ENCODE measurements at regions not wholly inside any gene's neighbourhood (a gene's known extent, or its start where the extent isn't known, plus 50 kb on each side); places are given as distances from the start of the nearest gene placed in this dataset.

DNA sequence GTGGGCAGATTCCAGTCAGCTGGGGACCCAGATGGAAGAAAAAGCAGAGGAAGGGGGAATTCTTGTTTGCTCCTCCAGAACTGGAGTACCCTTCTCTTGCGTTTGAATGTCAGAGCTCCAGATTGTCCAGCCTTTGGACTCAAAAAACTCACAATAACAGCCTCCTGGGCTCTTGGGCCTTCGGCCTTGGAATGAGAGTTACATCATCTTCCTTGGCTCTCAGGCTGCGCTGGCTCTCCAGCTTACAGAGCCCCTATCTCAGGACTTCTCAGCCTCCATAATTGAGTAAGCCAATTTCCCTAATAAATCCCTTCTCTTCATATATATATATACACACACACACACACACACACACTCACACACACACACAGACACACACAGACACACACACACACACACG is 1215.7 kb upstream of the SLC10A2 start:
- TF ChIP-seq, protein P1, sequence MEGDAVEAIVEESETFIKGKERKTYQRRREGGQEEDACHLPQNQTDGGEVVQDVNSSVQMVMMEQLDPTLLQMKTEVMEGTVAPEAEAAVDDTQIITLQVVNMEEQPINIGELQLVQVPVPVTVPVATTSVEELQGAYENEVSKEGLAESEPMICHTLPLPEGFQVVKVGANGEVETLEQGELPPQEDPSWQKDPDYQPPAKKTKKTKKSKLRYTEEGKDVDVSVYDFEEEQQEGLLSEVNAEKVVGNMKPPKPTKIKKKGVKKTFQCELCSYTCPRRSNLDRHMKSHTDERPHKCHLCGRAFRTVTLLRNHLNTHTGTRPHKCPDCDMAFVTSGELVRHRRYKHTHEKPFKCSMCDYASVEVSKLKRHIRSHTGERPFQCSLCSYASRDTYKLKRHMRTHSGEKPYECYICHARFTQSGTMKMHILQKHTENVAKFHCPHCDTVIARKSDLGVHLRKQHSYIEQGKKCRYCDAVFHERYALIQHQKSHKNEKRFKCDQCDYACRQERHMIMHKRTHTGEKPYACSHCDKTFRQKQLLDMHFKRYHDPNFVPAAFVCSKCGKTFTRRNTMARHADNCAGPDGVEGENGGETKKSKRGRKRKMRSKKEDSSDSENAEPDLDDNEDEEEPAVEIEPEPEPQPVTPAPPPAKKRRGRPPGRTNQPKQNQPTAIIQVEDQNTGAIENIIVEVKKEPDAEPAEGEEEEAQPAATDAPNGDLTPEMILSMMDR (IDR thresholded peaks at IDR 0.05), result no peak

DNA sequence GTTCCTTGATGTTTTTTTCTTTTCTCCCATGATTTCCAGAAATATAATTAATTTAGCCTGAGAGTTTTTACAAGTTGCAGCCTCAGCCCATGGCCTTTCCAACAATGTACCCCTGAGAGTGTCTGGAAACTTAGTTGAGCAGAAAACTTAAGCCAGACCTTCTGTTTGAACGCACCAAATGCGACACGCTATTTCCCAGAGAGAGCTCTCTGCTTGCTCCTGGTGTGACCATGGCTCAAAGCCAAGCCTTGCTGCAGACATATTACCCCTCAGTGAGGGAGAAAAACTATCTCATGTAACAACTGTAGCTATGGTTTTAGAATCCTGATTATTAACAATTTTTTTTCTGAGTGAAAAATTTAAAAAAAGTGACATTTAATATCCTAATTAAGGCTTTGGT is 1204.5 kb upstream of the SLC10A2 start:
- TF ChIP-seq, protein P1 (IDR thresholded peaks at IDR 0.05), result no peak

DNA sequence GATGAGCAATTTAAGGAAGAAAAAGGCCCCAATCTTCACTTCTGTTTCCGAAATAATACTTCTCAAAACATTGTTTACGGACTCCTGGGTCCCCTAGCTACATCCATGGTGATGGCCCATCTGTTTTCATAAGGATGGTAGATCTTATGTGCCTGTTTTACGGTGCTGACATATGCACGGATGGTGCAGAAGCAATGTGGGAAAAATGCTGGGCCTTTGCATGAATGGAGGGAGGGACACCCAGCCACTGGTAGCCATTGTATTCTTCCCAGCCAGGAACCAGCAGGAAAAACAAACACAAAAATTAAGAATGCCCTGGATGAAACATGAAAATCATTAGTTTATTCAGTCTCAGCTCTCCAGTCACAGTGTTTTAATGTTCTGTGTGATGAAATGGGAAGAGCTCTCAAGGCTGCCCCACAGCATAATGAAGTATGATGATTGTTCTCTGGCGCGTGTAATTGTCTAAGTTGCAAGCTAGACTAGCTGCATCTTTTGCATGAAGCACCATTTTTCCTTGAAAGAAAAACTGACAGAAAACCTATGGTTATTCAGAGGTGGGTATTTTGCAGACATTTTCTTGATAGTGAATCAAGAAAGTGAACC is 1201.1 kb upstream of the SLC10A2 start:
- TF ChIP-seq, protein P1 (IDR thresholded peaks at IDR 0.05), result no peak

DNA sequence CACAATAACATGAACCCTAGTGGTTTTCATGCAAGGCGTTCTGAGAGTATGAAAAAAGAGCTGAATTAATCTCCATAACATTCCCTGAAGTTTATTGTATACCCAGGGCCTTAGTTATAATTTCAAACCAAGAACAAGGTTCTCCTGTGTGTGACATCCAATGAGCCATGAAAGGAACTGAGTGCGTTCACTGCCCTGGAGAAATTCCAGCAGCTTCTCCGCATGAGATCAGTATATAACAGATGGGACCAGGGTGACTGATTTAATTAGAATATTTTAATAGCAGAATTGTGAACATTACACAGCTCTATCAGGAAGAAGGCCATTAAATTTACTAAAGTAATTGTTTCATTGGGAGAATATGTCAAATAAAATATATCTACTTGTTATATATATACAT is 1190.5 kb upstream of the SLC10A2 start:
- TF ChIP-seq, protein P1 (IDR thresholded peaks at IDR 0.05), result no peak

DNA sequence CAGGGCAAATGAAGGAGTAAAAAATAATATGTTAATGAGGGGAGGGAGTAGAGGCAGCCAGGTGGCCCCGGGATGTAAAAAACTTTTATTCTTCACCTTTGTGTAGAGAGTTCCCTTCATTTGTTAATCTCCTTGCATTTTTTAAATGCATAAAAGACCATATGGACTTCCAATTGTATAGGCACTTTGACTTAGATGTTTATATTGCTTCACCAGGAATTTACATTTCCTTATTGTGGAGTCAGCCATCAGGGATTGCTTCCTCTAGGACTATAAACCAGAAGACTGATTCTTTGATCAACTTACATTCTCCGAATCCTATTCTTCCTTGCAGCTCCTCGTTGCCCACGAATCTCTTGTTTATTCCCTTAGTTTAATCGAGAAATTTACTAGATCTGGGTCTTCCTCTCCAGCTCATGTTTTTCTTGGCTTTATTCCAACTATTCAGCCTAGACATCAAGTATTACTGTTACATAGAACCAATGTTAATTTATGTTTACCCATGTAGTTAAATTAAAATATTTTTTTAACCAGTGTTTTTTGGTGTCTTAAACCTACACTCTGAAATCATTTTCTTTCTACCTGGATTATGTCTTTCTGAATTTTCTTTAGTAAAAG is 1187.0 kb upstream of the SLC10A2 start:
- TF ChIP-seq, protein P1 (IDR thresholded peaks at IDR 0.05), result no peak

DNA sequence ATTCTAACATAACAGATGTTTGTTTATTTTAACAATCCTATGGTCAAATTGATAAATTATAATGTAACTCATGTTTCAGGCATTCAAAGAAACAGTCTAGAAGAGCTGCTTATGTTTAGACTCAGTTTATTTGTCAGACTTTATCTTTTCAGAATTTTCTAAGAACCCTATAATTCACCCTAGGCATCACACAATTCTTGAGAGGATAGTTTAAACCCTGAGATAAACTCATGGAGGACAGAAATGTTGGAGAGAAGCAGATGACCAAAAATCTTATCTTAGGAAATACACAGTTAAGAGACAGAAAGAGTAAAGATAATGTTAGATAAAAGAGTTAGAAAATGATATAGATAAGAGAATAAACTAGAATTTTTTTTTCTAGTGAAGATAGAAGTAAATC is 1185.7 kb upstream of the SLC10A2 start:
- TF ChIP-seq, protein P1 (IDR thresholded peaks at IDR 0.05), result no peak

DNA sequence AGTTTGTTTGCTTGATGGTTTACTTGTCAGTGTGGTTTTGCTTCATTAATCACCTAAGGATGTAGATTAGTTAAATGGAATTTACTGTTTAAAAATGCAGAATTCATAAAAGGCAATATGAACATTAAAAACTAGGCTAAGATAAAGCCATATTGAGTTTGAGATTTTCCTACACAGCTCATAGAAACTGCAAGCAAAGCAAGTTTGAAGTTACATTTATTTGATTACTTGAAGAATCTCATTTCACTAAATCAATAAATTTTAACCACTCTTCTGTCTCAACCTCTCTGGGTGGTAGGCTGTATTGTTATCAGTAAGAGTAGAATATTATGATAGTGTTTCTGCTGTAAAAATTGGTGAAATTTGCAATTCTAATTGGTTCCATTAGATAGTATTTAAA is 1180.7 kb upstream of the SLC10A2 start:
- TF ChIP-seq, protein P1 (IDR thresholded peaks at IDR 0.05), result no peak
